Hindlimb muscle (tissue), 1 donor: ENCODE measurements at regions not wholly inside any gene's neighbourhood (a gene's known extent, or its start where the extent isn't known, plus 50 kb on each side); places are given as distances from the start of the nearest gene placed in this dataset.

ENCODE experiments used
- DNase-seq: peaks from one replicate; pipeline ENCODE4 v3.0.0-alpha.2; 2013

- no peak for DNase-seq
Observed at GRCh38 chr6:108778421-108779186, 69.6 kb upstream of the ARMC2 start.

- no peak for DNase-seq
Observed at GRCh38 chr6:108779536-108780275, 68.5 kb upstream of the ARMC2 start.

- no peak for DNase-seq
Observed at GRCh38 chr6:108780784-108781183, 67.4 kb upstream of the ARMC2 start.

- peak; percentile 26 for DNase-seq
Observed at GRCh38 chr6:108781419-108782100, 66.7 kb upstream of the ARMC2 start.

GRCh38 chr6:108782179-108783041, 65.8 kb upstream of the ARMC2 start:
- peak; percentile 79 for DNase-seq

GRCh38 chr6:108785653-108786052, 62.6 kb upstream of the ARMC2 start:
- no peak for DNase-seq

GRCh38 chr6:108788416-108788815, 59.8 kb upstream of the ARMC2 start:
- DNase-seq: no peak

GRCh38 chr6:108789475-108789874, 58.7 kb upstream of the ARMC2 start:
- DNase-seq: no peak

- DNase-seq: no peak
Observed at GRCh38 chr6:108791700-108792099, 56.5 kb upstream of the ARMC2 start.

- no peak for DNase-seq
Observed at GRCh38 chr6:108793516-108794251, 54.5 kb upstream of the ARMC2 start.

- no peak for DNase-seq
Observed at GRCh38 chr6:108795122-108795521, 53.1 kb upstream of the ARMC2 start.

- DNase-seq: no peak
Observed at GRCh38 chr6:108795814-108796213, 52.4 kb upstream of the ARMC2 start.

- no peak for DNase-seq
Observed at GRCh38 chr6:108796875-108797274, 51.3 kb upstream of the ARMC2 start.

- DNase-seq: no peak
Observed at GRCh38 chr6:108797951-108798669, 50.1 kb upstream of the ARMC2 start.
